Suprapubic skin (tissue), 4 donors: ENCODE measurements at regions not wholly inside any gene's neighbourhood (a gene's known extent, or its start where the extent isn't known, plus 50 kb on each side); places are given as distances from the start of the nearest gene placed in this dataset.

Experiments used
- DNase-seq, 2 donors: peaks; one replicate each; pipeline ENCODE4 v3.0.0-alpha.2; 2019; ENCODE audit warnings: low spot score in 2 of 2
- H3K27ac ChIP-seq: fragments of 200-600 bp; sonication (generic); one replicate; pipeline ENCODE4 v1.5.1; 2019
- H3K27me3 ChIP-seq: fragments of 200-600 bp; sonication (generic); one replicate; pipeline ENCODE4 v1.5.1; 2019
- H3K36me3 ChIP-seq: fragments of 200-600 bp; sonication (generic); one replicate; pipeline ENCODE4 v1.5.1; 2019
- H3K4me1 ChIP-seq: fragments of 200-600 bp; sonication (generic); one replicate; pipeline ENCODE4 v1.5.1; 2019
- H3K4me3 ChIP-seq: fragments of 200-600 bp; sonication (generic); one replicate; pipeline ENCODE4 v1.5.1; 2019; ENCODE audit warnings: mild to moderate bottlenecking
- H3K9me3 ChIP-seq: fragments of 200-600 bp; sonication (generic); one replicate; pipeline ENCODE4 v1.5.1; 2019
- CTCF ChIP-seq, 2 donors: fragments of 200-600 bp in 1 of 2; fragments of 450-650 bp in 1 of 2; sonication (generic) in 1 of 2; IDR thresholded peaks; one replicate each; pipeline ENCODE4 v1.5.1; 2016 to 2019; ENCODE audit warnings: antibody characterized with exemption in 2 of 2, mild to moderate bottlenecking in 1 of 2, moderate library complexity in 1 of 2
- EP300 ChIP-seq: sonication (generic); formaldehyde crosslinking; IDR thresholded peaks from one replicate; pipeline ENCODE4 v1.6.1; 2017; ENCODE audit warnings: antibody characterized with exemption
- POLR2A ChIP-seq, 2 donors: fragments of 450-650 bp; IDR thresholded peaks; one replicate each; pipeline ENCODE4 v1.6.1; 2017; ENCODE audit warnings: antibody characterized with exemption in 2 of 2, mild to moderate bottlenecking in 2 of 2, moderate library complexity in 2 of 2
- POLR2AphosphoS5 ChIP-seq, 3 donors: sonication (generic); formaldehyde crosslinking; IDR thresholded peaks; one replicate each; pipeline ENCODE4 v1.6.1; 2017; ENCODE audit warnings: antibody characterized with exemption in 3 of 3
- WGBS: methylation state at CpG from one replicate; pipeline ENCODE4 v1.1.5; 2018; 5-methylcytosine and 5-hydroxymethylcytosine counted together

- H3K27ac ChIP-seq: no peak overlapping the region
- no peak overlapping the region for H3K4me3 ChIP-seq
- WGBS: 35% methylated on average over 1 of the region's 1 CpG
- H3K27me3 ChIP-seq: no peaks in the 10 kb centered on the region
- no peaks in the 10 kb centered on the region for H3K9me3 ChIP-seq
- no peaks in the 10 kb centered on the region for H3K36me3 ChIP-seq
- no peaks in the 10 kb centered on the region for H3K4me1 ChIP-seq
- TF ChIP-seq POLR2AphosphoS5 (IDR thresholded peaks at IDR 0.05) (no peak), EP300 (no peak), POLR2A (IDR thresholded peaks at IDR 0.05) (no peak), CTCF (IDR thresholded peaks at IDR 0.05) (no peak)
- DNase-seq: no peak
Observed at GRCh38 chr2:138329591-138329990, 172.0 kb upstream of the SPOPL start.

- Histone ChIP-seq H3K4me3 (no peak overlapping the region), H3K27me3 (no peaks in the 10 kb centered on the region), H3K36me3 (no peaks in the 10 kb centered on the region), H3K9me3 (no peaks in the 10 kb centered on the region), H3K27ac (no peak overlapping the region), H3K4me1 (no peaks in the 10 kb centered on the region)
- DNase-seq: no peak
- no peak for TF ChIP-seq EP300
- no peak for TF ChIP-seq POLR2A (IDR thresholded peaks at IDR 0.05)
- TF ChIP-seq CTCF (IDR thresholded peaks at IDR 0.05): no peak
- TF ChIP-seq POLR2AphosphoS5 (IDR thresholded peaks at IDR 0.05): no peak
Observed at GRCh38 chr2:138333121-138333520, 168.4 kb upstream of the SPOPL start.

GRCh38 chr2:138333677-138334076 lies 167.9 kb upstream of the SPOPL start:
- Histone ChIP-seq H3K9me3 (no peaks in the 10 kb centered on the region), H3K4me1 (no peaks in the 10 kb centered on the region), H3K36me3 (no peaks in the 10 kb centered on the region), H3K27ac (no peak overlapping the region), H3K4me3 (no peak overlapping the region), H3K27me3 (no peaks in the 10 kb centered on the region)
- DNase-seq: no peak
- TF ChIP-seq EP300 (no peak), POLR2AphosphoS5 (IDR thresholded peaks at IDR 0.05) (no peak), POLR2A (IDR thresholded peaks at IDR 0.05) (no peak), CTCF (IDR thresholded peaks at IDR 0.05) (no peak)
- WGBS: 90% methylated on average over 1 of the region's 1 CpG

- no peak for TF ChIP-seq POLR2AphosphoS5 (IDR thresholded peaks at IDR 0.05)
- no peak for TF ChIP-seq EP300
- Histone ChIP-seq H3K4me3 (no peak overlapping the region), H3K9me3 (no peaks in the 10 kb centered on the region), H3K27ac (no peak overlapping the region), H3K27me3 (no peaks in the 10 kb centered on the region), H3K36me3 (no peaks in the 10 kb centered on the region), H3K4me1 (no peaks in the 10 kb centered on the region)
- no peak for DNase-seq
- WGBS: 67% methylated on average over 3 of the region's 3 CpGs
Observed at GRCh38 chr2:138334323-138334722, 167.2 kb upstream of the SPOPL start.

- H3K9me3 ChIP-seq: no peaks in the 10 kb centered on the region
- TF ChIP-seq EP300: no peak
- TF ChIP-seq POLR2AphosphoS5 (IDR thresholded peaks at IDR 0.05): no peak
- TF ChIP-seq CTCF (IDR thresholded peaks at IDR 0.05): no peak
- TF ChIP-seq POLR2A (IDR thresholded peaks at IDR 0.05): no peak
- no peaks in the 10 kb centered on the region for H3K36me3 ChIP-seq
- no peak overlapping the region for H3K4me3 ChIP-seq
- H3K27me3 ChIP-seq: no peaks in the 10 kb centered on the region
- H3K4me1 ChIP-seq: no peaks in the 10 kb centered on the region
- no peak overlapping the region for H3K27ac ChIP-seq
- no peak for DNase-seq
Observed at GRCh38 chr2:138335036-138335435, 166.5 kb upstream of the SPOPL start.

GRCh38 chr2:138336146-138336545 lies 165.4 kb upstream of the SPOPL start:
- H3K9me3 ChIP-seq: no peaks in the 10 kb centered on the region
- H3K4me3 ChIP-seq: no peak overlapping the region
- no peak for TF ChIP-seq EP300
- no peak for TF ChIP-seq POLR2AphosphoS5 (IDR thresholded peaks at IDR 0.05)
- no peak for TF ChIP-seq POLR2A (IDR thresholded peaks at IDR 0.05)
- TF ChIP-seq CTCF (IDR thresholded peaks at IDR 0.05): no peak
- H3K4me1 ChIP-seq: no peaks in the 10 kb centered on the region
- H3K36me3 ChIP-seq: no peaks in the 10 kb centered on the region
- no peak for DNase-seq
- no peak overlapping the region for H3K27ac ChIP-seq
- H3K27me3 ChIP-seq: no peaks in the 10 kb centered on the region
- 74% methylated on average over 2 of the region's 2 CpGs for WGBS
